GM21390 (cell line): ENCODE measurements at regions not wholly inside any gene's neighbourhood (a gene's known extent, or its start where the extent isn't known, plus 50 kb on each side); places are given as distances from the start of the nearest gene placed in this dataset.
"Not testable (repeated sequence)": the region's sequence is repeated elsewhere in the genome, so short reads cannot be mapped to it uniquely, and the experiment has no call there.

Experiments used
- ATAC-seq: cut with Tn5 transposase; IDR thresholded peaks from one replicate; pipeline ENCODE4 v1.9.1; 2021; ENCODE audit not compliant: unreplicated experiment

DNA sequence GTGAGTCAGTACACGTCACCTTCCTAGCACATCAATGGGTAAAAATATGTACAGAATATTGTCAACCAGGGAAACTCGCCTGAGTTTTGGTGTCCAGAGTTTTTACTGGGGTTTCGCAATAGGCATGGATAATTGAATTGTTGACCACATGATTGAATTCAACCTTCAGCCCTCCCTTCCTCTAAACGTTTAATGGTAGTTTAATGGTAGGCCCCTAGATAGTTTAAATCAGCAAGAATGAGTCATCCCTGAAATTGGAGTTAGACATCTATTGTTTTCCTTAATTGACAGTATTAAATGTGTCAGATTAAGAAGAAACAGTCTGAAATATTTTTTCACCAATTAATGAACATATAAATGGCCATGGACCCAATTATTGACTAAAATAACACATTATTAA, 57.8 kb upstream of the CACNA2D1 start:
- no peak for ATAC-seq

- not testable (repeated sequence) for ATAC-seq
Measured at GRCh38 chr7:82499546-82499945, 56.0 kb upstream of the CACNA2D1 start.

DNA sequence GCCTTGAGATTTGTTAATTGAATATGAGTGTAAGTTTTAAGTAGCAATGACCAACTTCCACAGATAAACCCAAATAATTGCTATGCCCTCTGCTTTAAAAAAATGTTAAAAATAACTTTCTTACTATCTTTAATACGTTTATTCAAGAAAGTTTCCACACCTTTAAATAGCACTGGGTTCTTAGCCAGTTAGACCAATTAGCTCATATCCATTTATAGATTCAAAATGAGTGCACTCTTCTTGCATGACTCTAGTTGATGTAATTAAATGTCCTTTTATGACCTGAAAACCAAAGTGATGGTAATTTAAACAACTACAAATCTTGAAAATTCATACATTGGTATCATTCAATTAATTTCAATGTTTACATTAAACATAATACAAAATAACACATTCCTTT, 50.8 kb upstream of the CACNA2D1 start:
- no peak for ATAC-seq
